ENCODE measurements at regions not wholly inside any gene's neighbourhood (a gene's known extent, or its start where the extent isn't known, plus 50 kb on each side); places are given as distances from the start of the nearest gene placed in this dataset.

GRCh38 chr3:109927726-109928125 lies 590.4 kb upstream of the DPPA4 start:
- TF ChIP-seq SUZ12 (IDR thresholded peaks at IDR 0.05; ENCODE audit: extremely low read depth, insufficient read depth, insufficient read length), result no peak
- TF ChIP-seq ZNF274 (IDR thresholded peaks at IDR 0.05; ENCODE audit: low read depth, low read length), result no peak
- TF ChIP-seq YY1 (IDR thresholded peaks at IDR 0.05; ENCODE audit: insufficient read depth, insufficient read length), result no peak

Data from NT2/D1 (cell line).